ENCODE measurements at regions not wholly inside any gene's neighbourhood (a gene's known extent, or its start where the extent isn't known, plus 50 kb on each side); places are given as distances from the start of the nearest gene placed in this dataset.
A peak's percentile ranks its signal among the peaks of the same experiment; 100 is the strongest.

DNA sequence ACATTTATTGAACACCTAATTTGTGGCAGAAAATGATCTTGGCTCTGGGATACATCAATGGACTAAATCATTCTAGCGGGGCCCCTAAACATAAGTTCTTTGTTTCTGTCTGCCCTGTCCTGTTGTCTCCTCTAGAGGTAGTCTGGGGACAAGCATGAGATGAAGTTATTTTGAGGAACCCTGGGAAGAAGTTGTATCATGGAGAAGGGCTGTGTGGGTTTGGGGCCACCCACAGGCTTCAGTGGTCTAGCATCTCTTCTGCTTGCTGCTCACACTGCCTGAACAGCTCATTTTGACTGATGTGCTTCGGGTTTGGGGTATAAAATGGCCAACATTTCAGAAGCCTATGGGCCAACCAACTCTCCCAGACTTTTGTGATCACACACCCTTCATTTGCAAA lies 50.3 kb upstream of the OSBPL11 start:
- no peak overlapping the region for H3K27ac ChIP-seq
- DNase-seq = no peak
- in situ Hi-C loops (cut with HindIII; ENCODE audit: low pct_ligation_motif_present, low sequenced_read_pairs) = no loop called here
- TF ChIP-seq, protein P1, sequence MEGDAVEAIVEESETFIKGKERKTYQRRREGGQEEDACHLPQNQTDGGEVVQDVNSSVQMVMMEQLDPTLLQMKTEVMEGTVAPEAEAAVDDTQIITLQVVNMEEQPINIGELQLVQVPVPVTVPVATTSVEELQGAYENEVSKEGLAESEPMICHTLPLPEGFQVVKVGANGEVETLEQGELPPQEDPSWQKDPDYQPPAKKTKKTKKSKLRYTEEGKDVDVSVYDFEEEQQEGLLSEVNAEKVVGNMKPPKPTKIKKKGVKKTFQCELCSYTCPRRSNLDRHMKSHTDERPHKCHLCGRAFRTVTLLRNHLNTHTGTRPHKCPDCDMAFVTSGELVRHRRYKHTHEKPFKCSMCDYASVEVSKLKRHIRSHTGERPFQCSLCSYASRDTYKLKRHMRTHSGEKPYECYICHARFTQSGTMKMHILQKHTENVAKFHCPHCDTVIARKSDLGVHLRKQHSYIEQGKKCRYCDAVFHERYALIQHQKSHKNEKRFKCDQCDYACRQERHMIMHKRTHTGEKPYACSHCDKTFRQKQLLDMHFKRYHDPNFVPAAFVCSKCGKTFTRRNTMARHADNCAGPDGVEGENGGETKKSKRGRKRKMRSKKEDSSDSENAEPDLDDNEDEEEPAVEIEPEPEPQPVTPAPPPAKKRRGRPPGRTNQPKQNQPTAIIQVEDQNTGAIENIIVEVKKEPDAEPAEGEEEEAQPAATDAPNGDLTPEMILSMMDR (IDR thresholded peaks at IDR 0.05; ENCODE audit: low read depth, low read length, missing control alignments) = no peak
- H3K4me3 ChIP-seq (ENCODE audit: low read depth, low read length) = no peak overlapping the region
- H3K36me3 ChIP-seq (replicated peaks) = no peaks in the 10 kb centered on the region
- no peaks in the 10 kb centered on the region for H3K27me3 ChIP-seq (replicated peaks)

DNA sequence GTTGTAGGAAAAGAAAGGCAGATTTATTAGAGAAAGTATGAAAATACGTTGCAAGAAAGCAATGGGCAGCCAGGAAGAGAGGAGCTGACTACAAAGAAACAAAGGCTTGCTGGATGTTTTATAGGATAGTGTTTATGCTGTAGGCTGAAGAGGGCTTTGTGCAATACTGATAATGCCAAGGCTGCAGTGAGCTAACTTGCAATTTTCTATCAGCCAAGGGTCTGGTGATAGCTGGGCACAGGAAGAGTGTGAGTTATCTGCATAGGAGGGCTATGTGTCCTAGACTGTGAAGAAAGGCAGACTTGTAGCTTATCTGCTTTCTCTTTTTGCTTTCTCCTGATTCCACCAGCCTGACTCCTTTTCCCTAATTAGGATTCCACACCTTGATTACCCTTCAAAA lies 51.3 kb upstream of the OSBPL11 start:
- Histone ChIP-seq H3K27ac (no peak overlapping the region), H3K27me3 (replicated peaks) (no peaks in the 10 kb centered on the region), H3K4me3 (ENCODE audit: low read depth, low read length) (no peak overlapping the region), H3K36me3 (replicated peaks) (no peaks in the 10 kb centered on the region)
- TF ChIP-seq, protein P1 (IDR thresholded peaks at IDR 0.05; ENCODE audit: low read depth, low read length, missing control alignments) = no peak
- no peak for DNase-seq
- in situ Hi-C loops (cut with HindIII; ENCODE audit: low pct_ligation_motif_present, low sequenced_read_pairs) = no loop called here

DNA sequence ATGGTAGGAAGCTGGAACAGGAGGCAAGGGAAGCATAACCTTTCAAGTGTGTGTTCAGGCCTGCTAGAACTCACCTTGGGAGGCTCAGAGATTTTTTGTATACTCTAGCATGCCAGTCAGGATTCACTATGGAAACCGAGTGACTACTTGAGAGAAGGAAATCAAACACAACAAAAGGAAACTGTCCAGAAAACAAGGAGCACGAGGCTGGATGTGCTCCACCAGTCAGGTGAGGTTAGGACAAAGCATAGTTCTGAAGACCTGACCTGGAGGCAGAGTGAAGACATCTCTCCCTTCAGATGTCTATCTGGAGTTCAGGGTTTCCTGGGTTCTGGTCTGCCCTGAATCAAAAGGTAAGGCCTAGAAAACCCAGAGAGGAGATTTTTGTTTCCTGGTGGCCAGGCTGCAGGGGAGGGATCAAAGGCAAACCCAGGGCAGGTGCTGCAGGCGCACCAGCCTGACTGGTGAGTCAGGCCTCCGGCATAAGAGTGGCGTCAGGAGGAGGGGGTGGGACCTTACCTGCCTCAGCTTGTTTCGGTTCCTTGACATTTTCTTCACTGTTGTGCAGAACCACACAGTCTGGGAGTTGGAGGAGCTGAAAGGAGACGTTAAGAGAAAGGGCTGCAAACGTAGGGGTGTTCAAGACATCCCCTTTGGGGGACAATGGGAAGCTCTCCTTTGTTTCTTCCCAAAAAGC lies 52.2 kb upstream of the OSBPL11 start:
- in situ Hi-C loops (cut with HindIII; ENCODE audit: low pct_ligation_motif_present, low sequenced_read_pairs) = no loop called here
- no peak for DNase-seq
- H3K27ac ChIP-seq = no peak overlapping the region
- H3K36me3 ChIP-seq (replicated peaks) = no peaks in the 10 kb centered on the region
- TF ChIP-seq, protein P1 (IDR thresholded peaks at IDR 0.05; ENCODE audit: low read depth, low read length, missing control alignments) = no peak
- H3K4me3 ChIP-seq (ENCODE audit: low read depth, low read length) = no peak overlapping the region
- no peaks in the 10 kb centered on the region for H3K27me3 ChIP-seq (replicated peaks)

DNA sequence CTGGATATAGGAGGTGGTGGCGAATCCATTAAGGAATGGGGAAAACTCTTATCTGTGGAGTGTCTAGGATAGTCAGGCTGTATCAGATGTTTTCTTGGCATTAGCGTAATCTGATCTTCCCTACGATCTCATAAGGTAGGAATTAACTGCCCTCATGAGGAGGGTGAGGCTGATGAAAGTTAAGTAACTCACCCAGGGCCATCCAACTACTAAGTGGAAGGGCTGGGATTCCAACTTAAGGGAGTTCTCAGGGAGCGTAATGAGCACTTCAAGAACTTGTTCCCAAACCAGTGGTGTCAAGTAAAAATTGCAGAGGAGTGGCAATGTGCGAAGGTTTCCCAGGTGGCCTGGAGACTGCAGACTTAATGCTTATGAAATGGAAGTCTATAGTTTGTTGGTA lies 55.9 kb upstream of the OSBPL11 start:
- Histone ChIP-seq H3K4me3 (ENCODE audit: low read depth, low read length) (no peak overlapping the region), H3K27me3 (replicated peaks) (no peaks in the 10 kb centered on the region), H3K27ac (no peak overlapping the region), H3K36me3 (replicated peaks) (no peaks in the 10 kb centered on the region)
- peak; percentile 5 for DNase-seq
- in situ Hi-C loops (cut with HindIII; ENCODE audit: low pct_ligation_motif_present, low sequenced_read_pairs) = no loop called here
- TF ChIP-seq, protein P1 (IDR thresholded peaks at IDR 0.05; ENCODE audit: low read depth, low read length, missing control alignments) = no peak

DNA sequence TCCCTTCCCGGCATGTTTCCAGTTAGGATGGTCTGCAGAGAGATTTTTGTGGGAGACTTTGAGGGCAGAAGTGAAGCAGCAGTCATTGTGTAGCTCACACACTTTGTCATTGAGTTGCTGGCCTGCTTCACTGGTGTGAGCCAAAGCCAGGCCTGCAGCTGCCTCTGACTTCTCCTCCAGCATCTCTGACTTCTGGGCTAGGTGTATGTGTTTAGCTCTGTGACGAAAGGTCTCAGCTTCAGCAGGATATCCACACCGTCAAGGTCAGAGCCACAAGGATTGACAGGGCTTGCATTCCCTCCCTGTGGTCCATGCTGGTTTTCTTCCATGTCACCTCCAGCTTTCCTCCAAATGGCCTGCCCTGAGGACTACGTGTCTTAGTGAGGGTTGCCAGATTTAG lies 57.1 kb upstream of the OSBPL11 start:
- Histone ChIP-seq H3K36me3 (replicated peaks) (no peaks in the 10 kb centered on the region), H3K27ac (no peak overlapping the region), H3K27me3 (replicated peaks) (no peaks in the 10 kb centered on the region), H3K4me3 (ENCODE audit: low read depth, low read length) (no peak overlapping the region)
- DNase-seq = no peak
- in situ Hi-C loops (cut with HindIII; ENCODE audit: low pct_ligation_motif_present, low sequenced_read_pairs) = no loop called here
- TF ChIP-seq, protein P1 (IDR thresholded peaks at IDR 0.05; ENCODE audit: low read depth, low read length, missing control alignments) = no peak

DNA sequence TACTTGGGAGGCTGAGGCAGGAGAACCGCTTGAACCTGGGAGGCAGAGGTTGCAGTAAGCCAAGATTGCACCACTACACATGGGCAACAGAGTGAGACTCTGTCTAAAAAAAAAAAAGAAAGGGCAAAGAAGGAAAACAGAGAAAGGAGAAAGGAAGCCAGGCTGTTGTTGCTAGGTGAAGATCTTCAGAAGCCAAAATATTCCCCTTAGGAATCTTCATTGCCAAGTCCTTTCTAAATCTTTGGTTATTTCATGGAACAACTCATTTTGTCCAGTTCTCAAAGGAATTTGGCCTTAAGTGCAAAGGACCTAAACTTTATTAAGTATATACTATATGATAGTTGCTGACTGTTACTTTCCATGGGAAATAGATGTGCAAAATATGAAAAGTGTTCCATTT lies 59.2 kb upstream of the OSBPL11 start:
- no peak for DNase-seq
- no peaks in the 10 kb centered on the region for H3K27me3 ChIP-seq (replicated peaks)
- no peaks in the 10 kb centered on the region for H3K36me3 ChIP-seq (replicated peaks)
- TF ChIP-seq, protein P1 (IDR thresholded peaks at IDR 0.05; ENCODE audit: low read depth, low read length, missing control alignments) = no peak
- H3K27ac ChIP-seq = no peak overlapping the region
- H3K4me3 ChIP-seq (ENCODE audit: low read depth, low read length) = no peak overlapping the region
- in situ Hi-C loops (cut with HindIII; ENCODE audit: low pct_ligation_motif_present, low sequenced_read_pairs) = no loop called here

All from brain microvascular endothelial cell (primary cell).